HFF-Myc (cell line): ENCODE measurements at regions not wholly inside any gene's neighbourhood (a gene's known extent, or its start where the extent isn't known, plus 50 kb on each side); places are given as distances from the start of the nearest gene placed in this dataset.

Source experiments
- DNase-seq: peaks from one replicate; pipeline ENCODE4 v3.0.0-alpha.2; 2011; ENCODE audit warnings: low read depth; ENCODE audit errors: extremely low read depth
- H3K4me3 ChIP-seq: replicated peaks from 2 replicates; pipeline ENCODE4 v1.5.1; 2011; ENCODE audit warnings: low read depth, mild to moderate bottlenecking, control low read depth, low read length
- CTCF ChIP-seq: IDR thresholded peaks from 2 replicates; pipeline ENCODE4 v1.5.1; 2012; ENCODE audit warnings: mild to moderate bottlenecking, low read depth, low read length, control low read depth; ENCODE audit errors: missing control alignments

GRCh38 chr17:79201536-79202227 lies 127.1 kb downstream of the ENGASE start:
- no peak overlapping the region for H3K4me3 ChIP-seq
- no peak for DNase-seq
- no peak for TF ChIP-seq CTCF

GRCh38 chr17:79201119-79201518 lies 126.5 kb downstream of the ENGASE start:
- no peak for TF ChIP-seq CTCF
- DNase-seq: no peak
- H3K4me3 ChIP-seq: no peak overlapping the region

- no peak for DNase-seq
- TF ChIP-seq CTCF: no peak
- no peak overlapping the region for H3K4me3 ChIP-seq
Measured at GRCh38 chr17:79196913-79197312, 122.3 kb downstream of the ENGASE start.

- H3K4me3 ChIP-seq: no peak overlapping the region
- TF ChIP-seq CTCF: no peak
- DNase-seq: no peak
Measured at GRCh38 chr17:79192503-79193351, 118.1 kb downstream of the ENGASE start.

GRCh38 chr17:79191270-79191934 lies 116.8 kb downstream of the ENGASE start:
- DNase-seq: no peak
- no peak overlapping the region for H3K4me3 ChIP-seq
- no peak for TF ChIP-seq CTCF

- DNase-seq: no peak
- no peak overlapping the region for H3K4me3 ChIP-seq
- TF ChIP-seq CTCF: no peak
Measured at GRCh38 chr17:79189305-79189704, 114.7 kb downstream of the ENGASE start.
